ENCODE measurements at regions not wholly inside any gene's neighbourhood (a gene's known extent, or its start where the extent isn't known, plus 50 kb on each side); places are given as distances from the start of the nearest gene placed in this dataset.

DNA sequence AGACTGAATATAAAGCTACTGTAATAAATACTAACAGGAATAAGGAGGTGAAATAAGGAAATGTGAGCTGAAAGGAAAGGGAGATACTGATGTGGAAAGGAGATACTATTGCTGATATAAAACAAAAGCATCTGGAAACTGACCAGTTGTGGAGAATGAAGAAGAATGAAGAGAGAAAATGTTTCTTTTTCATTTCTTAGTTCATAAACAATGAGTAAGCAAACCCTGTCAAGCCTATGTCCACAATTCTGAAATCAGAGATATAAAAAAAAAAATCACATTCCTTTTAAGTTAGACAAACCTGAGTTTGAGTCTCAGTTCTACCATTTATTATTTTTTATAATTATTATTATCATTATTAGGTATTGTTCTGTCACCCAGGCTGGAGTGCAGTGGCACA is 121.6 kb upstream of the GJE1 start:
- Histone ChIP-seq H3K27ac (no peak overlapping the region), H3K9me3 (no peaks in the 10 kb centered on the region), H3K4me1 (no peaks in the 10 kb centered on the region), H3K27me3 (no peaks in the 10 kb centered on the region), H3K36me3 (no peaks in the 10 kb centered on the region), H3K4me3 (no peak overlapping the region)
- no peak for DNase-seq
- TF ChIP-seq, protein P1, sequence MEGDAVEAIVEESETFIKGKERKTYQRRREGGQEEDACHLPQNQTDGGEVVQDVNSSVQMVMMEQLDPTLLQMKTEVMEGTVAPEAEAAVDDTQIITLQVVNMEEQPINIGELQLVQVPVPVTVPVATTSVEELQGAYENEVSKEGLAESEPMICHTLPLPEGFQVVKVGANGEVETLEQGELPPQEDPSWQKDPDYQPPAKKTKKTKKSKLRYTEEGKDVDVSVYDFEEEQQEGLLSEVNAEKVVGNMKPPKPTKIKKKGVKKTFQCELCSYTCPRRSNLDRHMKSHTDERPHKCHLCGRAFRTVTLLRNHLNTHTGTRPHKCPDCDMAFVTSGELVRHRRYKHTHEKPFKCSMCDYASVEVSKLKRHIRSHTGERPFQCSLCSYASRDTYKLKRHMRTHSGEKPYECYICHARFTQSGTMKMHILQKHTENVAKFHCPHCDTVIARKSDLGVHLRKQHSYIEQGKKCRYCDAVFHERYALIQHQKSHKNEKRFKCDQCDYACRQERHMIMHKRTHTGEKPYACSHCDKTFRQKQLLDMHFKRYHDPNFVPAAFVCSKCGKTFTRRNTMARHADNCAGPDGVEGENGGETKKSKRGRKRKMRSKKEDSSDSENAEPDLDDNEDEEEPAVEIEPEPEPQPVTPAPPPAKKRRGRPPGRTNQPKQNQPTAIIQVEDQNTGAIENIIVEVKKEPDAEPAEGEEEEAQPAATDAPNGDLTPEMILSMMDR (IDR thresholded peaks at IDR 0.05): no peak
- TF ChIP-seq POLR2A (IDR thresholded peaks at IDR 0.05): no peak

DNA sequence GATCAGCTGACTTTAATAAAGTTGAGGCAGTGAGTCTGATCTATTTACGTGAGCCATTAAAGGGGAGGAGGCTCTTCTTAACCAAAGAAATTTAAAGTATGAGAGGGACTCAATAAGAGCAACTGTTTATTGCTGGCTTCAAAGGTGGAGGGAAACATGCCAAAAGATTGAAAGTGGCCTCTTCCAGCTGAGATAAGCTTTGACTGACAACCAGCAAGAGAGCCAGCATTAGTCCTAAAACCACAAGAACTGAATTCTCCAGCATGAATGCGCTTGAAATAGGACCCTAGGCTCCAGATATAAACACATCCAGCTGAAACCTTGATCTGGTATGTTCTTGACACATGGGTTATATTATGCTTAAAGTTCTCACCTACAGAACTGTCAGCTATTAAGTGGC is 123.1 kb upstream of the GJE1 start:
- Histone ChIP-seq H3K36me3 (no peaks in the 10 kb centered on the region), H3K27me3 (no peaks in the 10 kb centered on the region), H3K9me3 (no peaks in the 10 kb centered on the region), H3K4me1 (no peaks in the 10 kb centered on the region), H3K4me3 (no peak overlapping the region), H3K27ac (no peak overlapping the region)
- TF ChIP-seq POLR2A (IDR thresholded peaks at IDR 0.05): no peak
- TF ChIP-seq, protein P1 (IDR thresholded peaks at IDR 0.05): no peak
- no peak for DNase-seq

DNA sequence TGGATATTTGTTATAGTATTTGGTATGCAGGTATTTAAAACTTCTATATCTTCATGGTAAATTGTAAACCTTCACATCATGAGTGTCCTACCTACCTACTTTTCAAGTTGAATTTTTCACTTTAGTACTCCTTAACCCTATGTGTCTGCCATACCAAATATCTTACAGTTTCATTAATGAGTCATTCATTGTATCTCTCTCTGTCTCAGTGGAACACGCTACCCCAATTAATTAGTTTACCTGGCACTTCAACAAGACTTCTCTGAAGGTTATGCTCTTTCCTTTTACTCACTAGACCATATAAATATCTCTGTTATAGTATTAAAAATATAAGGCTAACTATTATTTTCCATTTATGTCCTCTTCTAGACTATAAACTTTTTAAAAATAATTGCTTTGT is 123.9 kb upstream of the GJE1 start:
- Histone ChIP-seq H3K4me1 (no peaks in the 10 kb centered on the region), H3K4me3 (no peak overlapping the region), H3K27me3 (no peaks in the 10 kb centered on the region), H3K27ac (no peak overlapping the region), H3K9me3 (no peaks in the 10 kb centered on the region), H3K36me3 (no peaks in the 10 kb centered on the region)
- DNase-seq: no peak
- TF ChIP-seq POLR2A (IDR thresholded peaks at IDR 0.05): no peak
- TF ChIP-seq, protein P1 (IDR thresholded peaks at IDR 0.05): no peak

DNA sequence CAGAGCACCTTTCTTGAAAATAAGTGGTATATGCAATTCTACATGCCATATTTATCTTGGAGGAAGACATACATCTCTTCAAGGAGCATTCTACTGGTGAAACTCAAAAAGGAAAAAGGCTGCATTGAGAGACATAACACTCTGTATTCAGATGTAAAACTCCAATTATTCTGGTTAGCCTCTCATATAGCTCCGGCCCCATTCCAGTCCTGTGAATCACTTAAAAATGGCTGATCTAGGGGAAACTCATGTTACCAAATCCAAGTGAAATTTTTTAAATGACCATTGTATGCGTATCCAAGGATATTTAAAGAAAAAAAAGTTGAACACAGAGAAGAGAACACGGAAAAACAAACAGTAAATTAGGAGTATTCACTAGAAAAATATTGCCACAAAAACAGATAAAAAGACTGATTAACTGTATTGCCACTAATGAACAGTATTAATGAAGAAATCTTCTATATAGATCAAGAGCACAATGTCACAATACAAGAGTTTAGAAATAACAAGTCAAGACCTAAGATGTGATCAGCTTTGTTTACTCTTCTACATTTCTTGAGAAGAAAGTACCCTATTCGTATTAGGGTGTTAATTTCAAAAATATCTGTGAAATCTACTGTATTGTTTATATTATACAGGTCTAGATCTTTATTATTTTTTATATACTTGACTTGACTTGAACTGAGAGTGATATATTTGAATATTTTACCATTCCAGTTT is 124.5 kb upstream of the GJE1 start:
- Histone ChIP-seq H3K27me3 (no peaks in the 10 kb centered on the region), H3K27ac (no peak overlapping the region), H3K4me1 (no peaks in the 10 kb centered on the region), H3K4me3 (no peak overlapping the region), H3K9me3 (no peaks in the 10 kb centered on the region), H3K36me3 (no peaks in the 10 kb centered on the region)
- no peak for DNase-seq
- TF ChIP-seq POLR2A (IDR thresholded peaks at IDR 0.05): no peak
- TF ChIP-seq, protein P1 (IDR thresholded peaks at IDR 0.05): no peak

DNA sequence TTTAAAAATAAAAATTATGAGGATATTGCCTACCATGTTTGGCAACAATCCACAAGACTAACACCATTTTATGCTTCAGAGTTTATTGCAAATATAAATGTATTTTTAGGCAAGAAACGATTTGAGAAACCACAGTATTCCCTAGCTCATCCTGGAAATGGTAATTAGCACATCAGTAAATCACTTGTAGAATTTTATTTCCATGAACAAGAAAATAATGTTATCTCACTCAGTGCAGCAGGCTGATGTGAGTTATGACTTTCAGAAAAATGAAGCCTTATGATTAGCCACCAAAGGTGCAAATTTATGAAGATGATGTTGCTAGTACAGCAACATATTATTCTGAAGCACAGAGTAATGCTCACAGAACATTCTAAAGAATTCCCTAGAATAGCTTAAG is 127.7 kb upstream of the GJE1 start:
- DNase-seq: no peak
- no peaks in the 10 kb centered on the region for H3K9me3 ChIP-seq
- no peak for TF ChIP-seq POLR2A (IDR thresholded peaks at IDR 0.05)
- TF ChIP-seq, protein P1 (IDR thresholded peaks at IDR 0.05): no peak
- no peak overlapping the region for H3K27ac ChIP-seq
- no peaks in the 10 kb centered on the region for H3K4me1 ChIP-seq
- H3K36me3 ChIP-seq: no peaks in the 10 kb centered on the region
- no peak overlapping the region for H3K4me3 ChIP-seq
- H3K27me3 ChIP-seq: no peaks in the 10 kb centered on the region

Measured in Peyer's patch (tissue), 4 donors.